ENCODE measurements at regions not wholly inside any gene's neighbourhood (a gene's known extent, or its start where the extent isn't known, plus 50 kb on each side); places are given as distances from the start of the nearest gene placed in this dataset.

DNA sequence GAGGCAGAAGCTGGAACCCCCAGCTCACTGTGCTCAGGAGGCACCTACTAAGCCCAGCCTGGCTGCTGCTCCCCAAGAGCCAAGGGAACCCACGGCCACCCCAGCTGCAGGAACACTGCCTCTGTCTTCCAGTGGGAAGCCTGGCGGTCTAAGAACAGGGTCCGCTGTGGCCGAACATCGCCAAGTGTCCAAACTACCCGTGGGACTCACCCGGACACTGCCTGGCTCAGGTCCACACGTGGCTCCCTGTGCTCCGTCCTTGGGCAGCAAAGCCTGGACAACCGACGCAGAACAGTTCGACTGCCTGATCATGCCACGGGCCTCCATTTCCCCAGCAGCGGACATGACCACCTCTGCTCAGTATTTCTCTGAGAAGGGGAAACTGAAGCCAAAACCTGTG, 747.0 kb downstream of the BRD1 start:
- POLR2A ChIA-PET = no interaction called here

DNA sequence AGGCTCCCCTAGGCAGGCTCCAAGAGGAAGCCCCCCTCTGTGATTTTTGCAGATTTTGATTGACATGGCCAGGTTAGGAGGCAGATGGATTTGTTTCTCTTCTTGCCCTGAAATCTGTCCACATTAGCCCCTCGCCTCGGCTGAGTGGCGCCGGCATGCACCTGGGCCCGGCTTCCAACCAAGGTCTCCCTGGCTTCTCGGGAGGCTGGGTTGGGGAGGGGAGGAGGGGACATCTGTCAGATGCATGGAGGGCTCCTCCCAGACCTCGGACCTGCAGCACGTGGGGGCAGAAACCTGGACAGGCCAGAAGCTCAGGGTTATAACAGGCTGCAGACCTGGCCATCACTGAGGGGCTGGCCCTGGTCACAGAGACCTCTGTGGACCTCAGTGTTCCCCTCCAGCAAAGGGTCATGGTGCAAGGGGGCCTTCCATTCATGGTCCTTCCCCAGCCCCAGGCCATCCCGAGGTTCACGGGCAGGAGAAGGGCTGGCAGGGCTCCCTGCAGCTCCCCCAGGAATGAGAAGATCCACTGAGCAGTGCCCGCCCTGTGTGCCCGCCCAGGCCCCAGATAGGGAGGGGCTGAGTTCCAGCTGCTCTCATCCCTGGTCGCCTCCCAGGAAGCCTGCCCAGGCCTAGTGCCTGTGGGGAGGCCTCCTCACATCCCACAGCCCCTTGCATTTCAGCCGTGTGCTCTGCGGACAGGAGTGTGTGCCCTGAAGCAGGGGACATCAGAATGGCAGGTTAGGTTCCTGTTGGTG, 747.8 kb downstream of the BRD1 start:
- CTCF ChIA-PET = no interaction called here
- Histone ChIP-seq H3K27me3 (ENCODE audit: control insufficient read depth, insufficient read depth, low read length) (no peaks in the 10 kb centered on the region), H3K4me3 (ENCODE audit: low read depth, low read length) (no peak overlapping the region), H3K36me3 (ENCODE audit: control insufficient read depth, insufficient read depth, low read length) (no peaks in the 10 kb centered on the region)
- TF ChIP-seq, protein P1, sequence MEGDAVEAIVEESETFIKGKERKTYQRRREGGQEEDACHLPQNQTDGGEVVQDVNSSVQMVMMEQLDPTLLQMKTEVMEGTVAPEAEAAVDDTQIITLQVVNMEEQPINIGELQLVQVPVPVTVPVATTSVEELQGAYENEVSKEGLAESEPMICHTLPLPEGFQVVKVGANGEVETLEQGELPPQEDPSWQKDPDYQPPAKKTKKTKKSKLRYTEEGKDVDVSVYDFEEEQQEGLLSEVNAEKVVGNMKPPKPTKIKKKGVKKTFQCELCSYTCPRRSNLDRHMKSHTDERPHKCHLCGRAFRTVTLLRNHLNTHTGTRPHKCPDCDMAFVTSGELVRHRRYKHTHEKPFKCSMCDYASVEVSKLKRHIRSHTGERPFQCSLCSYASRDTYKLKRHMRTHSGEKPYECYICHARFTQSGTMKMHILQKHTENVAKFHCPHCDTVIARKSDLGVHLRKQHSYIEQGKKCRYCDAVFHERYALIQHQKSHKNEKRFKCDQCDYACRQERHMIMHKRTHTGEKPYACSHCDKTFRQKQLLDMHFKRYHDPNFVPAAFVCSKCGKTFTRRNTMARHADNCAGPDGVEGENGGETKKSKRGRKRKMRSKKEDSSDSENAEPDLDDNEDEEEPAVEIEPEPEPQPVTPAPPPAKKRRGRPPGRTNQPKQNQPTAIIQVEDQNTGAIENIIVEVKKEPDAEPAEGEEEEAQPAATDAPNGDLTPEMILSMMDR (IDR thresholded peaks at IDR 0.05; ENCODE audit: insufficient read depth, low read depth, low read length) = no peak
- POLR2A ChIA-PET = no interaction called here
- DNase-seq (ENCODE audit: low read depth) = no peak

More for the DNA sequence above, 747.0 kb downstream of the BRD1 start:
- no peak overlapping the region for H3K4me3 ChIP-seq (ENCODE audit: low read depth, low read length)
- no peaks in the 10 kb centered on the region for H3K27me3 ChIP-seq (ENCODE audit: control insufficient read depth, insufficient read depth, low read length)
- CTCF ChIA-PET = no interaction called here
- no peaks in the 10 kb centered on the region for H3K36me3 ChIP-seq (ENCODE audit: control insufficient read depth, insufficient read depth, low read length)
- TF ChIP-seq, protein P1 (IDR thresholded peaks at IDR 0.05; ENCODE audit: insufficient read depth, low read depth, low read length) = no peak
- no peak for DNase-seq (ENCODE audit: low read depth)

DNA sequence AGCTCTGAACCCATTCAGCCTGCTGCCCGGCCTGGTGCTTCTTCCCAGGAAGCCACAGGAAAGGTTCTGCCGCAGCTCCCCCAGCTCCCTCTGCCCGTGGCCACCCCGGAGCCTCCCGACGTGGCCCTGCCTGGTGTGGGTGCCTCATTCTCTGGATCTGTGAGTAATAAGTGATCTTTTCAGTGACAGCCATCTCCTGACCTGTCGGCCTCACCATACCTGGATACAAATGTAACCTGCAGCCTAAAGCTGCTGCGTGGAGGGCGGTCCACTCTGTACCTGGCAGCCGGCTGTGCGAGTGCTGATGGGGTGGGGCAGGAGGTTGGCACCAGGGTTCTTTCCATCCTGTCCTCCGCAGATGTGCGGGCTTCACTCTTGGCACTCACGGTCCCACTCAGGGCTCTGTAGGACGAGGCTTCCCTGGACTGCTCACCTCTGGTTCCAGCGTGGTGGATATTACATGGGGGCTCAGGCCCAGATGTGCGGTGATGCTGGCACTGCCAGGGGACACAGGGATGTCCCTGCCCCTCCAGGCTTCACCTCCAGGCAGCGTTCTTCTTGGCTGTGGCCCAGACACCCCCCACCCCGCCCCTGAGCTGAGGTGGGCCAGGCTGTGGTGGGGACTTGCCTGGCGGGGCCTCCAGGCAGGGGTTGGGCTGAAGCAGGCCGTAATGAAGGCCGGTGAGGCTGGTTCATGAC, 748.5 kb downstream of the BRD1 start:
- DNase-seq (ENCODE audit: low read depth) = no peak
- no peaks in the 10 kb centered on the region for H3K36me3 ChIP-seq (ENCODE audit: control insufficient read depth, insufficient read depth, low read length)
- ChIA-PET POLR2A (no interaction called here), CTCF (no interaction called here)
- H3K4me3 ChIP-seq (ENCODE audit: low read depth, low read length) = no peak overlapping the region
- TF ChIP-seq, protein P1 (IDR thresholded peaks at IDR 0.05; ENCODE audit: insufficient read depth, low read depth, low read length) = no peak
- no peaks in the 10 kb centered on the region for H3K27me3 ChIP-seq (ENCODE audit: control insufficient read depth, insufficient read depth, low read length)

DNA sequence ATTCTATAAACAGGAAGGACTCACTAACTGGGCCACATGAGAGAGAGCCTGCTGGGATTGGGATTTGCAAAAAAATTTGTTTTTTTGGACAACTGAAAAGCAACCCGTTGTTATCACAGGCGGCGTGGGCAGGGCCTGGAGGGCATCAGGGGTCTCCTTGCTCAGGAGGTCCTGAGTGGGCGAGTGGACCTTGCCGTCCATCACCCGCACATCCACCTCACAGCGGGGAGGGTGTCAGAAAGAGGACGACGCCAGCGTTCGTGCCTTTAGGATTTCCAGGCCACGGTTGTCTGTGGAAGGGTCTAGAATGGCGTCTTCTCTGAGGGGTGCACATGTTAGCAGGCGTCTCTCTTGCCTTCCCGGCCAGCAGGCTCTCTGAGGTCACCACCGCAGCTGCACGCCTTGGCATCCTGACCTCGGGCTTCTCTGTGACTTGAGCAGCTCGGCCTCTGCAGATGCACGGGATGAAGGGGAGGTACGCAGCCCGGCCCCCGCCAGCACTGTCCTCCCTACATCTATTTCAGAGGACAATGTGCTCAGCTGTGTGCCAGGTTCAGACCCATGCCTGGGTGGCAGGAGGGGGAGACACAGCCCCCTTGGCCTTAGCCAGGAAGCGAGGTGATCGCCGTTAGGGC, 749.5 kb downstream of the BRD1 start:
- CTCF ChIA-PET = no interaction called here
- DNase-seq (ENCODE audit: low read depth) = no peak
- no peaks in the 10 kb centered on the region for H3K36me3 ChIP-seq (ENCODE audit: control insufficient read depth, insufficient read depth, low read length)
- H3K27me3 ChIP-seq (ENCODE audit: control insufficient read depth, insufficient read depth, low read length) = no peaks in the 10 kb centered on the region
- no peak overlapping the region for H3K4me3 ChIP-seq (ENCODE audit: low read depth, low read length)
- TF ChIP-seq, protein P1 (IDR thresholded peaks at IDR 0.05; ENCODE audit: insufficient read depth, low read depth, low read length) = no peak
- POLR2A ChIA-PET = no interaction called here

DNA sequence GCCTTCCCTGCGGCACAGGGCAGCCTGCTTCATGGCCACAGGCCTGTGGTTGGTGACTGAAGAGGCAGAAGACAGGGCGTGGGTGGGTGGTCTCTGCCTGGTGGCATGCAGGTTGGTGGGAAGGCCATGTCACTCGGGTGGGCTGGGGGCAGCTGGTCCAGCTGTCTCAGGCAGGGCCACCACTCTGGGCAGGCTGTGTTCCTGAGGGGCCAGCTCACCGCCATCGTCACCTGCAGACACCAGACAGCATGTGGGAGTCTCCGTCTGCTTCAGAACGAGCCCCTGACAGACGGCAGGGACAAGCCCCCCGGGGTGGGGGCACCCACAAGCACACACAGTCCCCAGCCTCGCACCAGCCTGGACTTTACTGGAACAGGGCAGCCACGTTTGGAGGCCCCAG, 750.1 kb downstream of the BRD1 start:
- TF ChIP-seq, protein P1 (IDR thresholded peaks at IDR 0.05; ENCODE audit: insufficient read depth, low read depth, low read length) = no peak
- H3K4me3 ChIP-seq (ENCODE audit: low read depth, low read length) = no peak overlapping the region
- no peaks in the 10 kb centered on the region for H3K27me3 ChIP-seq (ENCODE audit: control insufficient read depth, insufficient read depth, low read length)
- H3K36me3 ChIP-seq (ENCODE audit: control insufficient read depth, insufficient read depth, low read length) = no peaks in the 10 kb centered on the region
- CTCF ChIA-PET = no interaction called here
- POLR2A ChIA-PET = no interaction called here
- no peak for DNase-seq (ENCODE audit: low read depth)

All from BJ (cell line).